SK-N-SH (cell line): ENCODE measurements at regions not wholly inside any gene's neighbourhood (a gene's known extent, or its start where the extent isn't known, plus 50 kb on each side); places are given as distances from the start of the nearest gene placed in this dataset.

Source experiments
- CTCF ChIA-PET: fragments of 300-600, 350-600 bp; formaldehyde crosslinking; extraction: SDS; loops from one replicate; lab custom pipeline; 2021; lab: Yijun Ruan, JAX
- POLR2A ChIA-PET: fragments of 350-600 bp; sonication (Branson Sonifier 250); formaldehyde crosslinking; extraction: SDS; loops from one replicate; lab custom pipeline; 2020; ENCODE audit warnings: antibody characterized with exemption, inconsistent platforms; lab: Yijun Ruan, JAX
- DNase-seq: peaks from one replicate; pipeline ENCODE4 v3.0.0; 2012
- H2AFZ ChIP-seq: fragments of 200-600 bp; sonication (generic); 2 replicates; pipeline ENCODE4 v1.8.1; 2016; ENCODE audit warnings: antibody characterized with exemption, mild to moderate bottlenecking, low read depth
- H3F3A ChIP-seq: fragments of 200-600 bp; sonication (generic); replicated peaks from 2 replicates; pipeline ENCODE3; 2016; ENCODE audit warnings: antibody characterized with exemption, mild to moderate bottlenecking; ENCODE audit not compliant: insufficient read depth
- H3K27ac ChIP-seq, 2 experiments: fragments of 200-500 bp in 1 of 2; fragments of 200-600 bp in 1 of 2; sonication (Bioruptor generic) in 1 of 2; sonication (generic), shearing (Covaris generic) in 1 of 2; 2 replicates each; pipeline versions ENCODE4 v1.5.1 to v1.6.1; 2014 to 2016; ENCODE audit warnings: low read depth in 2 of 2, inconsistent platforms in 1 of 2, low read length in 1 of 2, mild to moderate bottlenecking in 1 of 2, mixed read lengths in 1 of 2
- H3K27me3 ChIP-seq: fragments of 200-600 bp; sonication (generic), shearing (Covaris generic); 2 replicates; pipeline ENCODE4 v1.6.1; 2016; ENCODE audit warnings: mixed run types; ENCODE audit not compliant: insufficient read depth
- H3K36me3 ChIP-seq, 2 experiments: fragments of 200-500 bp in 1 of 2; fragments of 200-600 bp in 1 of 2; sonication (Bioruptor generic) in 1 of 2; sonication (generic) in 1 of 2; replicated peaks in 1 of 2; 2 replicates each; pipeline versions ENCODE3 to v1.5.1; 2014 to 2016; ENCODE audit warnings: low read length in 1 of 2, mild to moderate bottlenecking in 1 of 2; ENCODE audit not compliant: insufficient read depth in 2 of 2, control insufficient read depth in 1 of 2
- H3K4me1 ChIP-seq, 2 experiments: fragments of 200-500 bp in 1 of 2; fragments of 200-600 bp in 1 of 2; sonication (Bioruptor generic) in 1 of 2; sonication (generic), shearing (Covaris generic) in 1 of 2; 2 replicates each; pipeline versions ENCODE4 v1.5.1 to v1.6.1; 2014 to 2016; ENCODE audit warnings: low read depth in 1 of 2, low read length in 1 of 2, mixed run types in 1 of 2; ENCODE audit not compliant: insufficient read depth in 2 of 2, control insufficient read depth in 1 of 2
- H3K4me2 ChIP-seq: fragments of 200-600 bp; sonication (generic), shearing (Covaris generic); 2 replicates; pipeline ENCODE4 v1.6.1; 2017; ENCODE audit warnings: mixed run types
- H3K4me3 ChIP-seq, 2 experiments: fragments of 200-500 bp in 1 of 2; fragments of 200-600 bp in 1 of 2; sonication (Bioruptor generic) in 1 of 2; sonication (generic), shearing (Covaris generic) in 1 of 2; 2 replicates each; pipeline versions ENCODE4 v1.5.1 to v1.8.1; 2014 to 2016; ENCODE audit warnings: low read depth in 2 of 2, inconsistent platforms in 1 of 2, low read length in 1 of 2, mild to moderate bottlenecking in 1 of 2, mixed read lengths in 1 of 2, moderate library complexity in 1 of 2
- H3K79me2 ChIP-seq: fragments of 200-600 bp; sonication (generic); 2 replicates; pipeline ENCODE4 v1.8.1; 2017; ENCODE audit warnings: mild to moderate bottlenecking; ENCODE audit not compliant: insufficient read depth
- H3K9ac ChIP-seq: fragments of 200-600 bp; sonication (generic); 2 replicates; pipeline ENCODE4 v1.6.1; 2017; ENCODE audit warnings: mixed run types
- H3K9me2 ChIP-seq: fragments of 200-600 bp; sonication (generic); 2 replicates; pipeline ENCODE4 v1.6.1; 2017; ENCODE audit warnings: mixed run types
- H3K9me3 ChIP-seq: fragments of 200-600 bp; sonication (generic); 2 replicates; pipeline ENCODE4 v1.6.1; 2017; ENCODE audit warnings: mixed run types, mild to moderate bottlenecking, moderate library complexity
- H4K20me1 ChIP-seq: fragments of 200-600 bp; sonication (generic); 2 replicates; pipeline ENCODE4 v1.6.1; 2017; ENCODE audit warnings: mild to moderate bottlenecking, mixed run types; ENCODE audit not compliant: insufficient read depth
- ELF1 ChIP-seq: IDR thresholded peaks from 2 replicates; pipeline ENCODE4 v1.4.0; 2012
- EP300 ChIP-seq, 2 experiments: IDR thresholded peaks; 2 replicates each; pipeline versions ENCODE4 v1.4.0 to v1.6.1; 2012; ENCODE audit warnings: borderline replicate concordance in 1 of 2, low read depth in 1 of 2, low read length in 1 of 2
- EZH2phosphoT487 ChIP-seq: fragments of 200-600 bp; sonication (generic); IDR thresholded peaks from 2 replicates; pipeline ENCODE4 v1.6.1; 2017; ENCODE audit warnings: low read depth, mixed run types, mild to moderate bottlenecking, antibody characterized with exemption, moderate library complexity, borderline replicate concordance
- MEF2A ChIP-seq: IDR thresholded peaks from 2 replicates; pipeline ENCODE4 v1.4.0; 2012; ENCODE audit warnings: low read depth, borderline replicate concordance
- NRF1 ChIP-seq: IDR thresholded peaks from 2 replicates; pipeline ENCODE4 v1.6.1; 2012; ENCODE audit warnings: low read depth, mild to moderate bottlenecking, low read length
- RXRA ChIP-seq: IDR thresholded peaks from 2 replicates; pipeline ENCODE4 v1.4.0; 2012; ENCODE audit warnings: low read depth, mild to moderate bottlenecking, borderline replicate concordance
- SMC3 ChIP-seq: IDR thresholded peaks from 2 replicates; pipeline ENCODE4 v1.6.1; 2012; ENCODE audit warnings: low read depth, low read length, improper control_type of control experiment
- TAF1 ChIP-seq: IDR thresholded peaks from 2 replicates; pipeline ENCODE4 v1.6.1; 2012; ENCODE audit warnings: low read depth, mild to moderate bottlenecking, low read length, moderate library complexity, borderline replicate concordance
- TEAD4 ChIP-seq: IDR thresholded peaks from 2 replicates; pipeline ENCODE4 v1.4.0; 2012; ENCODE audit warnings: mild to moderate bottlenecking, borderline replicate concordance; ENCODE audit not compliant: insufficient read depth
- YY1 ChIP-seq: IDR thresholded peaks from 2 replicates; pipeline ENCODE4 v1.4.0; 2012; ENCODE audit warnings: low read depth, mild to moderate bottlenecking
- WGBS: methylation state at CpG from one replicate; pipeline ENCODE4 v1.1.6; 2017; ENCODE audit warnings: low lambda C conversion rate; 5-methylcytosine and 5-hydroxymethylcytosine counted together
- TF ChIP-seq, protein P1 (sequence below): IDR thresholded peaks from 2 replicates; pipeline ENCODE4; 2012
- TF ChIP-seq, protein P2 (sequence below): fragments of 150-350 bp; IDR thresholded peaks from 2 replicates; pipeline ENCODE4 v1.6.1; 2017; ENCODE audit warnings: antibody characterized with exemption, low read length, low read depth, borderline replicate concordance
- TF ChIP-seq, protein P3 (sequence below): IDR thresholded peaks from 2 replicates; pipeline ENCODE4 v1.4.0; 2012; ENCODE audit warnings: low read depth, borderline replicate concordance
- TF ChIP-seq, protein P4 (sequence below): IDR thresholded peaks from 2 replicates; pipeline ENCODE4 v1.6.1; 2012; ENCODE audit warnings: mild to moderate bottlenecking, low read depth, low read length, moderate library complexity

DNA sequence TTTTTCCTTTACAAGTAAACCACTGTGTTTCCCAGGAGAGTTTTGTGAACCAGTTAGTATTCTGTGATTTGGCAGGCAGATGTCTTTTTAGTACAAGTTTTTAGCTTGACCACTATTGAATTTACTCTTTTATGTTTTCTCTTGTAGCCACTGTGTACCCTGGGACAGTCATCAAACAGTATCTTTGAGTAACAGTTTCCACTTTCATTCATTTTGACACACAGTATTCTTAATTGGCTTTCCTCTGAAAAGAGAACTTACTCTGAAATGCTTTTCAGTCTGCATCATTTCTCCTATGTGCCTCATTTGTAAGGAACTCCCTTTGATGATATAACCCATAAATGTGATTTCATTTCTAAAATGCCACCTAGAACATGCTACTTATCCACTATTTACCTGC, 476.5 kb downstream of the PDGFC start:
- H3K9me3 ChIP-seq = no peaks in the 10 kb centered on the region
- H3K4me1 ChIP-seq = peaks cover 0 to 25% of the 10 kb centered on the region in 2 experiments; a peak in 3 of 4 replicates
- no peak overlapping the region for H3K4me2 ChIP-seq

DNA sequence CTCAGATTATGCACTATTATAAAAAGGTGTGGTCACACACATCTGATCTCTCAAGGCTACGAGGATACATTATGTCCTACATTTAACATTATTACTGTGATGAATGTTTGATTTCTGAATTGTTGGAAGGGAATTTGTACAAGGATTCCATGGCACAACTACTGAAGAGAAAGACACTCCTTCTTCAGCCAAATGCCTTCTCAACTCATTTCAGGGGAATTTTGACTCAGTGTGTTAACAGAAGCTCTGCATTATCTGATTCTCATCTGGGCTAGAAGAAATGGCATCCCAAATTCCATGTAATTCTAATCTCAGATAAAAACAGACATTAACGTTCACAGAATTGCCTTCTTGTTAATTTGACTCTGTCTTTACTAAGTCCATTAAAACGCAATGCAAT, 477.7 kb downstream of the PDGFC start:
- Histone ChIP-seq H3K9ac (no peak overlapping the region), H3K27me3 (no peaks in the 10 kb centered on the region)
- 30% methylated on average over 3 of the region's 3 CpGs for WGBS
- TF ChIP-seq, protein P1, sequence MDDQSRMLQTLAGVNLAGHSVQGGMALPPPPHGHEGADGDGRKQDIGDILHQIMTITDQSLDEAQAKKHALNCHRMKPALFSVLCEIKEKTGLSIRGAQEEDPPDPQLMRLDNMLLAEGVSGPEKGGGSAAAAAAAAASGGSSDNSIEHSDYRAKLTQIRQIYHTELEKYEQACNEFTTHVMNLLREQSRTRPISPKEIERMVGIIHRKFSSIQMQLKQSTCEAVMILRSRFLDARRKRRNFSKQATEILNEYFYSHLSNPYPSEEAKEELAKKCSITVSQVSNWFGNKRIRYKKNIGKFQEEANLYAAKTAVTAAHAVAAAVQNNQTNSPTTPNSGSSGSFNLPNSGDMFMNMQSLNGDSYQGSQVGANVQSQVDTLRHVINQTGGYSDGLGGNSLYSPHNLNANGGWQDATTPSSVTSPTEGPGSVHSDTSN = peak; percentile 6; the same call in 1 of the 2 replicates
- TF ChIP-seq EZH2phosphoT487 = no peak
- TF ChIP-seq, all 33 proteins: peak for 1
- Histone ChIP-seq H3K27ac (peak overlapping the region in 1 of 2 experiments; percentile 31; a peak in 2 of 4 replicates), H3F3A (peaks cover 7% of the 10 kb centered on the region), H3K4me2 (0 out of 2 replicates have a peak overlapping the region, but pooled peaks have one; percentile 1), H3K79me2 (no peaks in the 10 kb centered on the region), H3K4me3 (no peak overlapping the region), H3K9me3 (no peaks in the 10 kb centered on the region), H4K20me1 (no peaks in the 10 kb centered on the region), H2AFZ (peak overlapping the region; percentile 67), H3K9me2 (no peaks in the 10 kb centered on the region), H3K36me3 (no peaks in the 10 kb centered on the region), H3K4me1 (peaks cover 0 to 20% of the 10 kb centered on the region in 2 experiments; a peak in 3 of 4 replicates)
- ChIA-PET CTCF (no interaction called here), POLR2A (no interaction called here)
- no peak for DNase-seq

More for the DNA sequence above, 476.5 kb downstream of the PDGFC start:
- Histone ChIP-seq H2AFZ (peak overlapping the region; percentile 64; the same call in 1 of the 2 replicates), H3K36me3 (no peaks in the 10 kb centered on the region), H3K27me3 (no peaks in the 10 kb centered on the region), H3K27ac (no peak overlapping the region), H3F3A (peaks cover 10% of the 10 kb centered on the region), H4K20me1 (no peaks in the 10 kb centered on the region), H3K9ac (no peak overlapping the region), H3K4me3 (no peak overlapping the region), H3K79me2 (no peaks in the 10 kb centered on the region), H3K9me2 (no peaks in the 10 kb centered on the region)
- DNase-seq = no peak
- TF ChIP-seq, protein P2, sequence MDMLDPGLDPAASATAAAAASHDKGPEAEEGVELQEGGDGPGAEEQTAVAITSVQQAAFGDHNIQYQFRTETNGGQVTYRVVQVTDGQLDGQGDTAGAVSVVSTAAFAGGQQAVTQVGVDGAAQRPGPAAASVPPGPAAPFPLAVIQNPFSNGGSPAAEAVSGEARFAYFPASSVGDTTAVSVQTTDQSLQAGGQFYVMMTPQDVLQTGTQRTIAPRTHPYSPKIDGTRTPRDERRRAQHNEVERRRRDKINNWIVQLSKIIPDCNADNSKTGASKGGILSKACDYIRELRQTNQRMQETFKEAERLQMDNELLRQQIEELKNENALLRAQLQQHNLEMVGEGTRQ = no peak
- TF ChIP-seq EZH2phosphoT487 = no peak
- TF ChIP-seq ELF1 = no peak
- TF ChIP-seq NRF1 = no peak
- TF ChIP-seq TEAD4 = no peak
- no peak for TF ChIP-seq RXRA
- TF ChIP-seq EP300 (IDR thresholded peaks at IDR 0.05; ENCODE audit: borderline replicate concordance in 1 of 2, low read depth in 1 of 2, low read length in 1 of 2) = no peak
- ChIA-PET POLR2A (no interaction called here), CTCF (no interaction called here)

DNA sequence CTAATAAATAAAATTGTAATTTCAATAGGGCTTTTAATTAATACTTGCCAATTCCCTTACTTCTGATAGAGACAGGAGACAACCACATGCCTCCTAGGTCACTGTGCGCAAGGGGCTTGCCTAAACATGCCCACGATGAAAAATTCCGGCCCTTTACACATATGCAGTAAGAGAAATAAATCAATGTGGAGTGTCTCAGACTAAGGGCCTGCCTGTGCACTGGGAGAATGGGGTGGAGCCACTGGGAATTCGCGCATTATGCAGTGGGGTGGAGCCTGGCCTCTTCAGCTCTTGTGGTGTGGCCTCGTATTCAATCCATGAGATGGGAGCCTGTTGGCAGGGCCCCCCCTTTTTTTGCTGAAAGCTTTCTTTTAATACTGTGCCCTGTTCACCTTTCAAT, 484.5 kb downstream of the PDGFC start:
- Histone ChIP-seq H3K4me1 (peaks cover 0 to 7% of the 10 kb centered on the region in 2 experiments; a peak in 1 of 4 replicates), H3K4me2 (no peak overlapping the region), H3K36me3 (no peaks in the 10 kb centered on the region), H2AFZ (no peak overlapping the region), H3K4me3 (no peak overlapping the region), H3K9ac (no peak overlapping the region), H3K27me3 (no peaks in the 10 kb centered on the region), H3K79me2 (no peaks in the 10 kb centered on the region), H3K9me3 (no peaks in the 10 kb centered on the region), H3K9me2 (no peaks in the 10 kb centered on the region), H3F3A (no peaks in the 10 kb centered on the region), H3K27ac (no peak overlapping the region), H4K20me1 (no peaks in the 10 kb centered on the region)
- POLR2A ChIA-PET = no interaction called here
- CTCF ChIA-PET = no interaction called here
- DNase-seq = no peak
- WGBS = 77% methylated on average over 6 of the region's 6 CpGs
- TF ChIP-seq, protein P2 = no peak
- no peak for TF ChIP-seq YY1
- TF ChIP-seq, protein P3, sequence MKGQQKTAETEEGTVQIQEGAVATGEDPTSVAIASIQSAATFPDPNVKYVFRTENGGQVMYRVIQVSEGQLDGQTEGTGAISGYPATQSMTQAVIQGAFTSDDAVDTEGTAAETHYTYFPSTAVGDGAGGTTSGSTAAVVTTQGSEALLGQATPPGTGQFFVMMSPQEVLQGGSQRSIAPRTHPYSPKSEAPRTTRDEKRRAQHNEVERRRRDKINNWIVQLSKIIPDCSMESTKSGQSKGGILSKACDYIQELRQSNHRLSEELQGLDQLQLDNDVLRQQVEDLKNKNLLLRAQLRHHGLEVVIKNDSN = no peak
- TF ChIP-seq MEF2A = no peak
- no peak for TF ChIP-seq TAF1
- TF ChIP-seq, protein P4, sequence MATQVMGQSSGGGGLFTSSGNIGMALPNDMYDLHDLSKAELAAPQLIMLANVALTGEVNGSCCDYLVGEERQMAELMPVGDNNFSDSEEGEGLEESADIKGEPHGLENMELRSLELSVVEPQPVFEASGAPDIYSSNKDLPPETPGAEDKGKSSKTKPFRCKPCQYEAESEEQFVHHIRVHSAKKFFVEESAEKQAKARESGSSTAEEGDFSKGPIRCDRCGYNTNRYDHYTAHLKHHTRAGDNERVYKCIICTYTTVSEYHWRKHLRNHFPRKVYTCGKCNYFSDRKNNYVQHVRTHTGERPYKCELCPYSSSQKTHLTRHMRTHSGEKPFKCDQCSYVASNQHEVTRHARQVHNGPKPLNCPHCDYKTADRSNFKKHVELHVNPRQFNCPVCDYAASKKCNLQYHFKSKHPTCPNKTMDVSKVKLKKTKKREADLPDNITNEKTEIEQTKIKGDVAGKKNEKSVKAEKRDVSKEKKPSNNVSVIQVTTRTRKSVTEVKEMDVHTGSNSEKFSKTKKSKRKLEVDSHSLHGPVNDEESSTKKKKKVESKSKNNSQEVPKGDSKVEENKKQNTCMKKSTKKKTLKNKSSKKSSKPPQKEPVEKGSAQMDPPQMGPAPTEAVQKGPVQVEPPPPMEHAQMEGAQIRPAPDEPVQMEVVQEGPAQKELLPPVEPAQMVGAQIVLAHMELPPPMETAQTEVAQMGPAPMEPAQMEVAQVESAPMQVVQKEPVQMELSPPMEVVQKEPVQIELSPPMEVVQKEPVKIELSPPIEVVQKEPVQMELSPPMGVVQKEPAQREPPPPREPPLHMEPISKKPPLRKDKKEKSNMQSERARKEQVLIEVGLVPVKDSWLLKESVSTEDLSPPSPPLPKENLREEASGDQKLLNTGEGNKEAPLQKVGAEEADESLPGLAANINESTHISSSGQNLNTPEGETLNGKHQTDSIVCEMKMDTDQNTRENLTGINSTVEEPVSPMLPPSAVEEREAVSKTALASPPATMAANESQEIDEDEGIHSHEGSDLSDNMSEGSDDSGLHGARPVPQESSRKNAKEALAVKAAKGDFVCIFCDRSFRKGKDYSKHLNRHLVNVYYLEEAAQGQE = no peak
- no peak for TF ChIP-seq SMC3
